Activated CD8-positive, alpha-beta memory T cell treated with anti-CD3 and anti-CD28 coated beads, Interleukin-2, amount 50 U/mL, for 24 hours (primary cell): ENCODE measurements at regions not wholly inside any gene's neighbourhood (a gene's known extent, or its start where the extent isn't known, plus 50 kb on each side); places are given as distances from the start of the nearest gene placed in this dataset.

Experiments used
- DNase-seq: peaks from one replicate; pipeline ENCODE4 v3.0.0-alpha.2; 2020; ENCODE audit errors: extremely low read depth

DNA sequence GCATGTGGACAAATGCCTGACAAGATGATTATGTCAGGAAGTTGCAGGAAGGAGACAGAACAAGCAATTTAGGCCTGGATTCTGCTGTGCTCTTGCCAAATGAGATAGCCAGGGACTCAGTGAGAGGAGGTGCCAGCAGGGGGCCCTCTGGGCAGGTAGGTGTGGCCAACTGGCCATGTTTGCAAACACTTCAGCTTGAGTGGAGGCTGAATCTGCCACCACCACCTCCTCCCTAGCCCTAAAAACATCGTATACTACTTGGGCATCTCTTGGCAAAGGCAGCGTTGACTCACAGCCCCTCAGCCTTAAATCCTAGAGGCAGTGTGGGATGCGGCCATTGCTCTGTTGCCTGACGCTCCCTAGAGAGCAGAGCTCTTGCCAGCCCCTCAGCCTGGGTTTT, 95.1 kb upstream of the PLET1 start:
- DNase-seq = no peak

DNA sequence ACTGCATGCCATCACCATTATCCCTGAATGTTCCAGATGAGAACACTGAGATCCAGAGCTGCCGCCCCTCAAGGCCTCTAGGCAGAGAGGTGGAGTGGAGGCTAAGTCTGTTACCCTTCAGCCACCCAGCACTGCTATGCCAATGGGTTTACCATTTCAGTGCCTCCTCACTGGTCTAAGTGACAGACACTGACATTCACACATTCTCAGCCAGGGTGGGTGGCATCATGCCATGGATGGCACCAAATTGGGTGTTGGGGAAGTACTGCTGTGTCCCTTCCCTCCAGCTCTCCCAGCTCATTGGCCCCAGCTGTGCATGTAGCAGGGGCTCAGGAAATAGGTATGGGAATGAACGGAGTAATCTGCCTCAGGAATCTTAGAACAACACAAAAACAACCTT, 96.8 kb upstream of the PLET1 start:
- no peak for DNase-seq

DNA sequence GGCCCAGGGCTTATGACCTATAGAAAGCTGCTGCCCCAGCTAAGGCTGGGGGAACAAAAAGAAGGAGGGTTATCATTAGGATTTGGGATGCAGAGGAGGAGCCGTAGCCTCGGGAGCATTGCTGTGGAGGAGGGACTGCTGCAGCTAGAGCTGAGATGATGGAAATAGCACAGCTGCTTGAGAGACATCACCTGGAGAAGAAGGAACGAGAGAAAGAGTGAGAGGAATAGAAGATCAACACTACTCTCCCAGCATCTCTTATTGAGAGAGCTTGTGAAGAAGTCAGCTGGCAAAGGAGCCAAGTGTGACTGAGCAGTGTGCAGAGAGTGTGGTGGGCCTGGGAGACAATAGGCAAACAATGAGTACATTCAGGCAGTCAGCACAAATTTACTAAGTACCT, 100.7 kb upstream of the PLET1 start:
- DNase-seq = no peak

DNA sequence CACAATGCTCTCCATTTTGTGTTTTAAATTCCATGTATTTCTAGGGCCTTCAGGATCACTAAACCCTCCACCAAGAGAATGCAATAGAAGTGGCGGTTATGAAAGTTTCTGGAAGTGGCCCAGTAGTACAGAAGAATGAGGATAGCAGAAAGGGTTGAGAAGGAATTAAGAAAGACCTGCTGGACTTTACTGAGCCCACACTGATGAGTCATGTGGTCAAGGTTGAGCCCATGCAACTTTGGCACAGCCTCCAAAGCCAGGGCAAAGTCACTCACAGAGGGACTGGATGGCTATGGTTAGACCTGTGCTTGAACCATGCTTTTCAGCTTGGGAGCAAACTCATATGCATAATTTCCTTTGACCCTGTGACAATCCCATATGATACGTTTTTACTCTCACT, 102.9 kb upstream of the PLET1 start:
- DNase-seq = no peak

DNA sequence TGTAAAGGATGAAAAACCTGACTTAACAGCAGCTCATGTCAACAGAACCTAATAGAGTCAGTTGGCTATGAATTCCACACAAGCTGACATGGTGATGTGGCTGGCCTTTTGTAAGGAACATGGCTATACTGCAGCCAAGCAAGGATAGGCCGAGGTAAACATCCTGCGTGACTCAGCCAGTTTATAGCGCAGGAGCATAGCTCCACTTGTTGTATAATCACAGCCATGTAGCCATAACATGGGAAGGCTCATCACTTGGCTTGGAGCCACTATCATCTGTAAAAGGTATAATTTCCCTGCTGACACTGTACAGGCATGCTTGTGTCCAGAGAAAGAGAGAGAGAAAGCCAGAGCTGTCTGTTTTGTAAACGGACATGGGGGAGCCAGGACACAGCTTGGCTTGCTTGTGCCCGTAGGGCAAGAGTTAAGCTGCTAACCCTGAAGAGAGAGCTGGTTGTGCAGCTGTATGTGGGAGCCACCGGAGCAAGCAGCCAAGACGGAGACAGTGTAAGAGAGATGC, 104.4 kb upstream of the PLET1 start:
- no peak for DNase-seq

DNA sequence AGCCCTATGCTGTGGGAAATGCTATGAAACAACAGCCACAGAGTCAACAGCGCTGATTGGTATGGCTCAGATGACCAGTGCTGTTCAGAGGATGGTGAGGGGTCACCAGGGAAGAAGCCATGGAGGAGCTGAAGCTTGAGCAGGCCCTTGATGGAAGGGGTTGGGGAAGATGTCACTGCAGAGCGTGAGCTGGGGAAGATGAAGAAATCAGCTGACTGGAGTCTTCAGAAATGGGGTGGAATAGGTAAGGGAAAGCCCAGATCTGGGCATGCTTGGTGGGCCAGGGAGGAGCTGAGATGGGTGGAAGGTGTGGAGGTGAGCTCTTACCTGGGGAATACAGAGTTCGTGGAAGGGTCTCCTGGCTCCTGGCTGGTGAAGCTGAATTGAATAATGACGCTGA, 105.4 kb upstream of the PLET1 start:
- no peak for DNase-seq

DNA sequence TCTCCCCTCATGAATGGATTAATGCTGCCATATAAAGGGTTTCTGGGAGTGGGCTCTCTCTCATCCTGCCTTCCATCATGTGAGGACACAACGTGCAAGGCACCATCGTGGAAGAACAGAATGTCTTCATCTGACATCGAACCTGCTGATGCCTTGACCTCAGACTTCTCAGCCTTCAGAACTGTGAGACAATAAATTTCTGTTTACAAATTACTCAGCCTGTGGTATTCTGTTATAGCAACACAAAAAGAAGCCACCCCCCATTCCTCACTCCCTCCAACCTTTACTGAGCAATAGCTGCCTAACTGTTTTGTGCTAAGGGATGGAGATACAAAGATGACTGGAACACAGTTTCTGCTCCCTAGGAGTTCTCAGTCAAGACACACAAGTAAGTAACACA, 106.1 kb upstream of the PLET1 start:
- no peak for DNase-seq

DNA sequence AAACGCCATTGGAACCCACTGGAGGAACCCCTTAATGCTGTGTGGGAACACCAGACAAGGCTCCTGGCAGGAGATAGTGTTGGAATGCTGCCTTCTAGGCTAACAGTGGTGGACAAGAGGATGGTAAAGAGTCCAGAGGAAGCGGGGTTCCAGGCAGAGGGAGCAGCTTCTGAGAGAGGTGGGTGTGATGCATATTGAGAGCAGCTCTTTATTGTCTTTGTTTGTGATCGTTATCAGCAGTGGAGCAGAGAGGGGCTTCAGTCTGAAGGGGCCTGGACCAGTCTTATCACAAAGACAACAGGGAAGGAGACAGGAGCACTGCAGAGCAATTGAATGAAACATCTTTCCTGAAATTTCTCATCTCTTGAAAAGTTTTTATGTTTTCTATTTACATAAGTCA, 106.8 kb upstream of the PLET1 start:
- no peak for DNase-seq

DNA sequence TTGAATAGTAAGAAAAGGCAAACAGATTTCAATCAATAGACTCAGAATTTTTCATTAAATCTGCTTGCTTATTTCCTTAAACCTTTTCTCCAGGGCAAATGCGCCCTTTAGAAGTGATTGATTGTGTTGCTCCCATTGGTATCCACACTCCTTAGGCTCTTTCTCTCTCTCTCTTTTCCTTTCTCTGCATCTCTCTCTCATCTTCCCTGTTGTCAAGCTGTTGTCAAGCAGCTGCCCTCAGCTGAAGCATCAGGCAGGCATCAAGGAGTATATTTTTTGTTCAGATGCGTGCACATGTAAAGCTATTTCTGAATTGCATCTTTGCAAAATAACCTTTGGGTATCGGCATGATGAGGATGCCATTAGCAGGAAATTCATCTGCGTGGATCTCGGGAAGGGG, 107.2 kb upstream of the PLET1 start:
- no peak for DNase-seq

DNA sequence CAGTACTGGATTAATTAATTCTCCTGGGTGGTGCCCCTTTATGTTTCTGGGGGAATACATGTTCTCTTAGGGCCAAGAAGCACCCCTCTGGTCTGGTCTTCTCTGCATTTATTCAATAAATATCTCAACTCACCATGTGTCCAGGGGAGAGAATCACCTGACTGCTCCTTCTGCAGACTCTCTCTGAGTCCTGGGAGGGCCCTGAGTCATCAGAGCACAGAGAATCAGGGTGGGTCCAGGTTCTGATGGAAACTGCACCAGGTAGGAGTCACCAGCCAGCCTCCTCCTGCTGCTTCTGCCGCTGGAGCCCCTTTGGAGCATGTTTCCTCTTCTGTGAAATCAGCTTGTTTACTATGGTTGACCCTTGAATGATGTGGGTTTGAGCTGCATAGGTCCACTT, 107.7 kb upstream of the PLET1 start:
- no peak for DNase-seq

DNA sequence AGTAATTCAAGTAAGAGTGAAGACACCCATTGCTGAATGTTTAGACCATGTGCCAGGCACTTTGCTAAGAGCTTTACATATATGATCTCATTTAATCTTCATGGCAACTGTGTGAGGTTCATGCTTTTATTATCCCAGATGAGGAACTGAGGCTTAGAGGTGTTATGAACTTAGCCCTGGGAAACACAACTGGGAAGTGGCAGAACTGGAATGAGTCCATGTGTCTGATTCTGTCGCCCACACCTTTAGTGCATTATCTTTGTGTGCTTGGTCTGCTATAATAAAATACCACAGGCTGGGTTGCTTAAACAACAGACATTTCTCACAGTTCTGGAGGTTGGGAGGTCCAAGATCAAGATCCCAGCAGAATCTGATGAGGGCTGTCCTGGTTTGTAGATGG, 108.7 kb upstream of the PLET1 start:
- no peak for DNase-seq

DNA sequence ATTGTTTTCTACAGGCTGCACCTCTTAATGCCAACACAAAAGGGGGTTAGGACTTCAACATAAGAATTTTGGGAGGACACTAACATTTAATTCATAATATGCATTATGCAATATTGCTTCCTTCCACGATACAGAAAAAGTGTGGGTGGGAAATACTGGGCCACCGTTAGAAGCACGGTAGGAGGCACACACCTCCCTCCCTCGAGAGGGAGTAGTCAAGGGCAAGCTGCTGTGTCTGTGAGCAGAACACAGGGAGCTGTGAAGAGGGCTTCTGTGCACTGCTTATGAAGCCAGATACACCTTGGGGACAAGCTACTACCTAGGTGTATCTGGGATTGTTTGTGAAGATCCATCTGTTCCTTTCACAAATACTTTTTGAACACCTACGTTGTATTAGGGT, 109.3 kb upstream of the PLET1 start:
- no peak for DNase-seq

DNA sequence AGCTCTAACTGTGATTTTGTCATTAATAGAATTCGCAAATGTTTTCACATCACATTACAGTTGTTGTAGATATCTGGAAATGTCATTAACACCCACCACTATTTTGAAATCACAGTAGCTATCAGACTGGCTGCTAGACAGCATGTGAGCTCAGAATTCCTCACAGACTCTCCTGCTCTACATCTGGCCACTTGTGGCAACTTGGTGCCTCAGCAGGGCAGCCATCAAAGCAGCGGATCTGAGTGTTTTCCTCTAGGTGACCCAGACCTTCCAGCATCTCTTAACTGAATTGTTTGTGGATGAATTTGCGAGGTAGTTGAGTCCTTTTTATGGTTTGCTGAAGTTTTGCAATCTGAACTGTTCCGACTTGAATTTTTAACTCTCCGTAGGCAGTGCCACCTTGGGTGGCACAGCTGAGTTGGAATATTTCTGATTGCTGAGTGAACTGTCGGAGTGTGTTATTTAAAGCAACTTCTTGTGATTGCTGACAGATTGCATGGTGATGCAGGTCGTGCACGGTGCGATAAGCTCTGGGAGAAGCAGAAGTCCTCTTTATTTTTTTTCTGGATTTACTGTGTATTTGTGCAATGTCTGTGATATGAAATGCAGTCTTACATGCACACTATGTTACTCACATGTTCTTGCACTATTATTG, 114.0 kb upstream of the PLET1 start:
- no peak for DNase-seq

DNA sequence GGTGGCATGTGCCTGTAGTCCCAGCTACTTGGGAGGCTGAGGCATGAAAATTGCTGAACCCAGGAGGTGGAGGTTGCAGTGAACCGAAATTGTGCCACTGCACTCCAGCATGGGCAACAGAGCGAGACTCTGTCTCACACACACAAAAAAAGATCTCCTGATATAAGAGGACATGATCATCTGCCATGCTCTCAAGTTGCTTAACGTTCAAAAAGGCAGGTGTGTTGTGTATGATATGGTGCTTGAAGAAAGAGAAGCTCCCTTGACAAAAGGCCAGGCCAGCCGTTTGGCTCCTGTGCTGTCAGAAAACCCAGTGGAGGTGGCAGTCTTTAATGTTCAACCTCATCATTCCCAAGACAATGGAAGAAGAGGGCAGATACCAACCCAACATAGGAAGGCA, 117.3 kb upstream of the PLET1 start:
- no peak for DNase-seq

DNA sequence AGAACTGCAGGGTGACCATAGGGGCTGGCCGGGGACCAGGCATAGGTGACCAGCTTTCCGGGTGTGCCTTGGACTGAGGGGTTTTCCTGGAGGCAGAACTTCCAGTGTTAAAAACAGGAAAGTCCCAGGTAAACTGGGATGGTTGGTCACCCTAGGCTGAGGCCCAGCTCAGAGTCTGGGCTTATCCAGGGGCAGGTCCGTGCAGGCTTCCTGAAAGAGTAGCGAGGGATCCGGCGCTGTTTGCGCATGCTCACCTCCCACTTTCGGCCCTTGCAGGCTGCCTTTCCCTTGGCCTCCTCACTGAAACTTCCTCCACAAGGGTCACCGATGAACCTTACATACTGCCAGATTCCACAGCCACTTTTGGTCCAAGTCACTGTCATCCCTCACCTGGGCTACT, 119.8 kb upstream of the PLET1 start:
- DNase-seq = no peak

DNA sequence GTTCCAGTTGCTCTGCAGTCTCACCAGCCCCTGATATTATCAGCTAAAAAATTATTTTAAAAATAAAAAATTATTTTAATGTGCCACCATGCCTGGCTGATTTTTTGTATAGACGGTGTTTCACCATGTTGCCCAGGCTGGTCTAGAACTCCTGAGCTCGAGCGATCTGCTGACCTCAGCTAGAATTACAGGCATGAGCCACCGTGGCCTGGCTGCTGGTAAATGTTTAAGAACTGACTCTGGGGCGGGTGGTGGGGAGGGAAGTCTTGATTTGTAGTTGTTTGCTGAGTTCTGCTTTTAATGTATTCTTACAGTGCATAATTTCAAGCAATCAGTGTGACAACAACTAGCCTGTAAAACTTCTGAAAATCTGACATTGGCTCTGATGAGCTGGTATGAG, 120.9 kb upstream of the PLET1 start:
- DNase-seq = no peak

DNA sequence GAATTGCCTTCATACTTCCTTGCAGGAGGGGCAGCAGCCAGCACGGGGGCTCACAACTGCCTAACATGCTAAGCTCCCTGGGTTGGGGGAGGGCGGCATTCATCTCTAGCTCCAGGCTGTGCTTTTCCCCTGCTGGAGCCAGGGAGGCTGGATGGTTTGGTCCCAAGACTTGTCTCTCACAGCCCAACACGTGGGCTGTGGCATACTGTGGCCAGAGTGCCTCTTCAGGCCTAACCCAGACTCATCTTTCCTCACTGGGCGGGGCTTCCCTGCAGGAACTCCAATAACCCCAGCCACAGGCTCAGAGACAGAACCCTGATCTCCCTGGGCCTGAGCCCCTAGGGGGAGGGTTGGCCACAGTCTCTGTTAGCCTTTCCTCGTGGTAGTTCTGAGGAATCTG, 121.9 kb upstream of the PLET1 start:
- no peak for DNase-seq

DNA sequence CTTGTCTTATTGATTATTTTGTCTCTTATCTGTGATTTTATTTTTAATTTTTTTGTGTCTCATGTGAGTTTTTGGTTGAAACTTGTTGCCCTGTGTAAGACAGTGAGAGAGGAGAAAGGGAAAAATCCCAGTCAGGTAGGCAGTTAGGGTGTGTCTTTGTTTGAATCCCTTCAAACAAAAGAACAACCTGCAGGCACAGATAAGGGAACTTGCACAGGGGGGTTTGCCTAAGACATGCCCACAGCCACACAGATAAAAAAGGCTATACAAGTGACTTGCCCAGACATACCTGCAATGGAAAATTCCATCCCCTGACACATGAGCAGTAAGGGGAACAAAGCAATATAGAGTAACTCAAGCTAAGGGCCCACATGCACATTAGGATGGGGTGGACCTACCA, 127.8 kb upstream of the PLET1 start:
- DNase-seq = no peak

DNA sequence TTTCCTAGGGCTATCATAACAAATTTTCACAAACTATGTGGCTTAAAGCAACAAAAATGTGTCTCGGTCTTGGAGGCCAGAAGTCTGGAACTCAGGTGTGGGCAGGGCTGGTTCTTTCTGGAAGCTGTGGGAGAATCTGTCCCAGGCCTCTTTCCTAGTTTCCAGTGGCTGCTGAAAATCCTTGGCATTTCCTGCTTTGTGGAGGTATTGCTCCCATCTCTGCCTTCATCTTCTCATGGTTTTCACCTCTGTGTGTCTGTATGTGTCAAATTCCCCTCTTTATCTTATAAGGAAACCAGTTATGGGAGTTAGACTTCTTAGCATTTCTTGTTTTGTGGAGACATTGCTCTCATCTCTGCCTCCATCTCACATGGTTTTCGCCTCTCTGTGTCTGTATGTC, 130.4 kb upstream of the PLET1 start:
- no peak for DNase-seq

DNA sequence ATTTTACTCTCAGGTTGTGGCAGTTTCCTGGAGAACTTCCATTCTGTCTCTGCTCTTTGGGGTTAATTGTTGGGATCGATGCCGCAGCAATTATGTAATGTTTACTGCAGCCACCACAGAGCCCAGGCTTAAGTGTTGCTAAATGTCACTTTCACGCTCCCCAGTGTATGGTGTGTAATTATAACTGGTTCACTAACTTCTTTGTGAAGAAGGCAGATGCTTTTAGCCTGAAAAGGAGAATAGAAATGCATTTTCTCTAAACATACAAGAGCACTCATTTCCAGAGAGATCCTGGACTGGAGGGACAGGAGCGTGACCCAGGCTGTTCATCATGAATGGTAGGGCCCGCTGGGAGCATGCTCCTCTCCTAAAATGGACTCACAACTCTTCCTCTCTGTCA, 132.2 kb upstream of the PLET1 start:
- DNase-seq = no peak

DNA sequence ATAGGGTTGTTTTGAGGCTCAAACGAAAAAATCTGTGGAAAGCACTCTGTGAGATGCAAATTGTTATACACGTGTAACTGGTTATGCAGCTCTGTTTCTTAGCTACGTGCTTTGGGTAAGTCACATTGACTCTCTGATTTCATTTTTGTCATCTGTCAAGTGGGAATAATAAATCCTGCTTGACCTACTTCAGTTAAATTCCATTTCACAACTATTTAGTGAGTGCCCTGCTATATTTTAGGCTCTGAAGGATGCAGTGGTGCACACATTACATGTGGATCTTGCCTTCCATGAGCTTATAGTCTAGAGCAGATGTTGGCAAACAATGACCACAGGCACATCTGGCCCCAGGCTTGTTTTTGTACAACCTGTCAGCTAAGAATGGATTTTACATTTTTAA, 133.6 kb upstream of the PLET1 start:
- DNase-seq = no peak

DNA sequence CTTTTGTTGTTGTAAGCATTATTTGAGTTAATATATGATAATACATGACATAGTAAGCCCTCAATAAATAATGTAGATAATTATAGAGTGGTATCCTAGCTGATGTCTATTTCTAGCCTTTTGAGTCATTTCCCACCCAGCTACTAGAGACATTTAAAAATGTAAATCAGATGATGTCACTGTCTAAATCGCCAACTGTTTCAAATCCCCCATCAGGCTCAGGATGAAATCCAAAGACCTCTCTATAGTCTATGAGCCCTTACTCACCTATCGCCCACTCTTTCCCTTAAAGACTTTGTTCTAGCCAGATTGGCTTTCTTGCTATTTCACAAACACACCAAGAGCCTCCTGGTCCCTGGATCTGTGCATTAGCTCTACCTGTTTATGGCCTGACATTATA, 135.4 kb upstream of the PLET1 start:
- DNase-seq = no peak

DNA sequence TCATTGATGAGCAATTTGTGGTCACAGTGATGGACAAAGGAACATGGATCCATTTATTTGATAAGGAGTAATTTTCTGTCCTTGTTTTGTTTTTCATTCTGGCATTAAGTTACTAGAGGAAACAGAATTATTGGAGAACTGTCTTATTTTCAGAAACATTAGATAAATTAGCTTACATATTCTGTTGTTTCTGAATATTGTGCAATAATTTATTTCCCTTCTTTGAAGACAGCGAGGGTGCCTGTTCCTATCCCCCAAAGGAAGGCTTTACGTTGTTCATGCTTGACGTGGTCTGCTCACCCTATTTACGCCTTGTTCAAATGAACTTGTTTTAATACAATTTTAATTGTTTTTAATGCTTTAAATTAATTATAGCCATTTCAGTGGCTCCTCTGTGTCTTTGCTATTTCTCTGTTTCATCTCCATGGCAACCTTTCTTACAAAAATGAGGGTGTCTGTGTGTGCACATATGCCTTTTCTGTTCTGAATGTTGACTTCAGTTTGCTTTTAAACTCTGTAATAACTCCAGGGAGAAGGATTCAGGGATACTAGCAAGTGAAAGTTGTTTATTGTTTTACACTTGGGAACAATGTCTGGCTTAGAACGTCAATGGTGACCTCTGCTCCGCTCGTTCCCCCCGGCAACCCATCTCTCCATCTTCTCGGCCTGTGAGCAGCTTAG, 138.3 kb upstream of the PLET1 start:
- no peak for DNase-seq

DNA sequence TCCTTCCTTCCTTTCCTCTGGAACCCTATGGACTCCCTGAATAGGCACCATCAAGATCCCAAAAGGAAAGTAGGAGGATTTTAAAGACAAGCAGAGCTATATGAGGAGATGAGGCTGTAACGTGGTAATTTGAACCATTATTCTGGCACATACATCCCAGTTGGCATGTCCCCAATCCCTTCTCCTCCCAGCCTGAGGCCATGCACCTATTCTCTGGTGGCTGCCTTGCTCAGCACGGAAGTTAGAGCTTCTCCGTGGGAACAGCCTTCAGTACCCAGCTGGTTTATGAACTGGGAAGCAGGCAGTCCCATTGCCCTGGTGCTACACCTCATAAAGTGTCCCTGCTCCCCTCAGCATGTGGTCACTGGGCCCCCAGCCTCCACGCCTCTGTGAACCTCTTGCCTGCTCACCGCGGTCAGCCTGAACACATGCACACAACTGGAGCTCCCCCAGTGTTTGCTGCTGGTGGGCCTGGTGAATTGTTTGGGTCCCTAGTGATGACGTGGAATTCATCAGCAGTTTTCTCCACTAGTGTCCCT, 139.9 kb upstream of the PLET1 start:
- no peak for DNase-seq
